Breast epithelium (tissue), 3 donors: ENCODE measurements at regions not wholly inside any gene's neighbourhood (a gene's known extent, or its start where the extent isn't known, plus 50 kb on each side); places are given as distances from the start of the nearest gene placed in this dataset.

Source experiments
- CTCF ChIP-seq, 3 donors: fragments of 450-650 bp; IDR thresholded peaks; one replicate each; pipeline ENCODE4 v1.5.1; 2016 to 2017; ENCODE audit warnings: antibody characterized with exemption in 3 of 3, mild to moderate bottlenecking in 3 of 3, moderate library complexity in 3 of 3
- POLR2AphosphoS5 ChIP-seq, 3 donors: sonication (generic); formaldehyde crosslinking; IDR thresholded peaks; one replicate each; pipeline ENCODE4 v1.6.1; 2017; ENCODE audit warnings: antibody characterized with exemption in 3 of 3

DNA sequence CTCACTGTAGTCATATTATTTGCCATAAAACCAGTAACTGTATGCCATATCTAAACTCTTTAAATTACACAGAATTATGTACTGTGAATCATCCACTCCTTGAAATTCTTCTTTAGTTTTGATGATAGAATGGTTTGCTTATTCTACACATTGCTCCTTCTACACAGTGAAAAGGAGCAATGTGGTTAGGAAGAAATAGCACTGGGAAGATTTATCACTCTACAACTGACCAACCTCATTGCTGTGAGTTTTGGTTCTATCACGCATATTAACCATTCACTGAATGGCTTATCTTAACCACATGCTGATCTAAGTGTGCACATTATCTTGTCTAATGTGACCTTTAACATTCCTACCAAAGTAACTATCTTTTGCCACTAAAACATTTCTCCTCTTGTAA lies 415.7 kb upstream of the NDST4 start:
- TF ChIP-seq CTCF (IDR thresholded peaks at IDR 0.05) (no peak), POLR2AphosphoS5 (IDR thresholded peaks at IDR 0.05) (no peak)
